Heart left ventricle (tissue), 16 donors: ENCODE measurements at regions not wholly inside any gene's neighbourhood (a gene's known extent, or its start where the extent isn't known, plus 50 kb on each side); places are given as distances from the start of the nearest gene placed in this dataset.

Experiments
- ATAC-seq, 4 donors: fragments of 200-7000 bp; cut with Tn5 transposase; one replicate each; pipeline ENCODE4 v1.9.1; 2020 to 2022; ENCODE audit warnings: moderate library complexity in 4 of 4, mild to moderate bottlenecking in 3 of 4, moderate number of reproducible peaks in 1 of 4
- DNase-seq, 5 donors: peaks; one replicate each; pipeline ENCODE4 v3.0.0-alpha.2; 2020
- H3K27ac ChIP-seq, 12 donors: fragments of 200-600 bp; sonication (generic) in 4 of 12; one replicate each; pipeline versions ENCODE4 v1.5.0 to v1.8.0; 2016 to 2022; ENCODE audit warnings: mild to moderate bottlenecking in 2 of 12
- H3K27me3 ChIP-seq, 9 donors: fragments of 200-600 bp; sonication (generic) in 2 of 9; one replicate each; pipeline versions ENCODE4 v1.5.1 to v1.8.0; 2016 to 2022; ENCODE audit warnings: mild to moderate bottlenecking in 3 of 9
- H3K36me3 ChIP-seq, 9 donors: fragments of 200-600 bp; sonication (generic) in 2 of 9; one replicate each; pipeline versions ENCODE4 v1.5.0 to v1.8.0; 2018 to 2022; ENCODE audit warnings: mild to moderate bottlenecking in 2 of 9
- H3K4me1 ChIP-seq, 12 donors: fragments of 200-600 bp; sonication (generic) in 4 of 12; one replicate each; pipeline versions ENCODE4 v1.5.0 to v1.8.0; 2016 to 2022; ENCODE audit warnings: mild to moderate bottlenecking in 3 of 12
- H3K4me3 ChIP-seq, 12 donors: fragments of 200-600 bp; sonication (generic) in 4 of 12; one replicate each; pipeline versions ENCODE4 v1.5.0 to v1.8.0; 2017 to 2022; ENCODE audit warnings: mild to moderate bottlenecking in 9 of 12, moderate library complexity in 4 of 12
- H3K9me3 ChIP-seq, 12 donors: fragments of 200-600 bp; sonication (generic) in 4 of 12; one replicate each; pipeline versions ENCODE4 v1.5.0 to v1.8.0; 2016 to 2022; ENCODE audit warnings: mild to moderate bottlenecking in 1 of 12
- CTCF ChIP-seq, 12 donors: fragments of 200-600 bp; sonication (generic) in 4 of 12; IDR thresholded peaks; one replicate each; pipeline versions ENCODE4 v1.5.0 to v1.8.0; 2018 to 2022; ENCODE audit warnings: antibody characterized with exemption in 12 of 12, mild to moderate bottlenecking in 5 of 12
- POLR2A ChIP-seq, 2 donors: fragments of 450-650 bp; IDR thresholded peaks; one replicate each; pipeline ENCODE4 v1.6.1; 2017; ENCODE audit warnings: antibody characterized with exemption in 2 of 2, mild to moderate bottlenecking in 2 of 2, moderate library complexity in 2 of 2
- WGBS, 4 donors: extraction: QIAGEN DNeasy Blood & Tissue Kit in 2 of 4; methylation state at CpG; one replicate each; pipeline versions ENCODE4 v1.1.5 to v1.1.7; 2013 to 2018; 5-methylcytosine and 5-hydroxymethylcytosine counted together
- intact Hi-C, 10 donors: fragments of 100-400 bp; cut with DNase I; formaldehyde crosslinking; loops; one replicate each; pipeline versions ENCODE4 v1.11.1 to v1.14.2; 2022
- donor health status: ischemic (EF 13 %, LVEDD 7.1; RV severe dilation, severe dysfunction).
- donor health status: healthy with polysubstance abuse.
- donor health status: DM: no; HTN: yes; CAD: no.
- donor health status: DM: no; HTN: no; CAD: no.
- donor health status: ischemic (EF 25% LVEDD 6.9; RV normal size, moderate dysfunction).
- donor health status: ischemic (EF 25% LVEDD 5.7; RV mildly dilated, moderate dysfunction).
- donor health status: healthy.
- donor health status: DM: yes; HTN: yes; CAD: no.
- donor health status: ischemic (EF 35%, LVEDD 5.7; RV mildly dilated, moderate dysfunction).
- donor health status: nonischemic (EF 11% LVEDD 7.7; RV severe dilation, severe dysfunction).
- donor health status: DM: yes; HTN: yes; CAD: no.
- donor health status: PGD.
- donor health status: ischemic (EF 29% LVEDD 5.4; RV normal size, mild dysfunction).
- donor health status: nonischemic (EF 23%, LVEDD 6.1; RV moderate dilation, normal function).

GRCh38 chr15:35691173-35691761 is 145.3 kb upstream of the DPH6 start:
- Histone ChIP-seq H3K4me3 (no peak overlapping the region), H3K4me1 (peaks cover 8 to 59% (median 41%) of the 10 kb centered on the region in 12 donors), H3K36me3 (no peaks in the 10 kb centered on the region), H3K9me3 (no peaks in the 10 kb centered on the region), H3K27me3 (no peaks in the 10 kb centered on the region), H3K27ac (peak overlapping the region; percentile 70 to 88 (median 80))
- 47 to 61% (median 51%) methylated on average over 4 of the region's 4 CpGs for WGBS, 4 donors
- TF ChIP-seq POLR2A (IDR thresholded peaks at IDR 0.05) (no peak), CTCF (IDR thresholded peaks at IDR 0.05) (no peak)
- peak; percentile 81 to 85 (median 83) for ATAC-seq
- intact Hi-C loops: loop anchor here in 5 of 10 donors (2.0 to 10.0 kb wide), 4 partner anchors 24 to 176 kb away; partner anchors contain the start of gene DPH6 (in 4 of the 5)
- peak in 1 of 5 donors; percentile 41 for DNase-seq

GRCh38 chr15:35691891-35692867 is 146.2 kb upstream of the DPH6 start:
- no peak for TF ChIP-seq CTCF (IDR thresholded peaks at IDR 0.05)
- intact Hi-C loops: loop anchor here in 5 of 10 donors (2.0 to 10.0 kb wide), 5 partner anchors 19 to 177 kb away; partner anchors contain the start of gene DPH6 (in 4 of the 5)
- Histone ChIP-seq H3K27ac (peak overlapping the region; percentile 70 to 88 (median 80)), H3K4me1 (peaks cover 8 to 62% (median 47%) of the 10 kb centered on the region in 12 donors), H3K9me3 (no peaks in the 10 kb centered on the region), H3K4me3 (no peak overlapping the region), H3K36me3 (no peaks in the 10 kb centered on the region), H3K27me3 (no peaks in the 10 kb centered on the region)
- WGBS, 4 donors: 48 to 69% (median 62%) methylated on average over 2 of the region's 2 CpGs
- ATAC-seq (no peak), DNase-seq (no peak)

- H3K9me3 ChIP-seq: no peaks in the 10 kb centered on the region
- no peaks in the 10 kb centered on the region for H3K27me3 ChIP-seq
- intact Hi-C loops: loop anchor here in 5 of 10 donors (2.0 to 10.0 kb wide), 4 partner anchors 20 to 178 kb away; partner anchors contain the start of gene DPH6 (in 4 of the 5)
- peak overlapping the region; percentile 29 to 88 (median 80) for H3K27ac ChIP-seq
- DNase-seq (no peak), ATAC-seq (no peak)
- WGBS, 4 donors: 9 to 46% (median 35%) methylated on average over 2 of the region's 2 CpGs
- no peak for TF ChIP-seq POLR2A (IDR thresholded peaks at IDR 0.05)
- no peak for TF ChIP-seq CTCF (IDR thresholded peaks at IDR 0.05)
- no peak overlapping the region for H3K4me3 ChIP-seq
- H3K4me1 ChIP-seq: peaks cover 8 to 73% (median 58%) of the 10 kb centered on the region in 12 donors
- H3K36me3 ChIP-seq: no peaks in the 10 kb centered on the region
Measured at GRCh38 chr15:35693286-35693685, 147.3 kb upstream of the DPH6 start.

DNA sequence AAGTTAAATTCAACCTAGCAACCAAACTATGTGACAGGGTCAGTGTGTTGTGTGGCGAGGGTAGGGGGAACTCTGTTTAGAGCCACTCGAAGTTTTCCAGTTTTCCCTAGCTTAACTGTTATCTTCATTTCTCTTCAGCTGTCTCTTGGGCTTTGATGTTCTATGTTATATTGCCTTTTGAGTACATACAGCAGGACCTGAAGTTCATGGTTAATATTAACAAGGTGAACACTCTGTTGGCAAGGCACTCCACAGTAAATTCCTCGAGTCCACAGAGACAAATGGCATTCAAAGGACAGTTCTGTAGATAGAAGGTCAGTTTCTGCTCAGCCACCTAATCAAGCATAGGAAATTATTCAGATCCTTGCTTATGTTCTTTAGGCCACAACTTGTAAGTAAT is 147.9 kb upstream of the DPH6 start:
- TF ChIP-seq POLR2A (IDR thresholded peaks at IDR 0.05) (no peak), CTCF (IDR thresholded peaks at IDR 0.05) (no peak)
- DNase-seq (no peak), ATAC-seq (no peak)
- Histone ChIP-seq H3K4me3 (no peak overlapping the region), H3K9me3 (no peaks in the 10 kb centered on the region), H3K27me3 (no peaks in the 10 kb centered on the region), H3K36me3 (no peaks in the 10 kb centered on the region), H3K27ac (peak overlapping the region in 11 of 12 donors; percentile 26 to 88 (median 80)), H3K4me1 (peaks cover 8 to 77% (median 58%) of the 10 kb centered on the region in 12 donors)
- intact Hi-C loops: loop anchor here in 5 of 10 donors (2.0 to 10.0 kb wide), 4 partner anchors 21 to 179 kb away; partner anchors contain the start of gene DPH6 (in 4 of the 5)
- 61 to 65% (median 63%) methylated on average over 3 of the region's 3 CpGs for WGBS, 4 donors
